NCI-H774 (cell line): ENCODE measurements at regions not wholly inside any gene's neighbourhood (a gene's known extent, or its start where the extent isn't known, plus 50 kb on each side); places are given as distances from the start of the nearest gene placed in this dataset.

ENCODE experiments used
- DNase-seq: peaks from one replicate; lab custom pipeline; 2025; lab: John Stamatoyannopoulos, UW

- no peak for DNase-seq
Measured at GRCh38 chr2:118274841-118275510, 186.7 kb downstream of the INSIG2 start.

- DNase-seq: no peak
Measured at GRCh38 chr2:118272391-118272790, 184.1 kb downstream of the INSIG2 start.

DNA sequence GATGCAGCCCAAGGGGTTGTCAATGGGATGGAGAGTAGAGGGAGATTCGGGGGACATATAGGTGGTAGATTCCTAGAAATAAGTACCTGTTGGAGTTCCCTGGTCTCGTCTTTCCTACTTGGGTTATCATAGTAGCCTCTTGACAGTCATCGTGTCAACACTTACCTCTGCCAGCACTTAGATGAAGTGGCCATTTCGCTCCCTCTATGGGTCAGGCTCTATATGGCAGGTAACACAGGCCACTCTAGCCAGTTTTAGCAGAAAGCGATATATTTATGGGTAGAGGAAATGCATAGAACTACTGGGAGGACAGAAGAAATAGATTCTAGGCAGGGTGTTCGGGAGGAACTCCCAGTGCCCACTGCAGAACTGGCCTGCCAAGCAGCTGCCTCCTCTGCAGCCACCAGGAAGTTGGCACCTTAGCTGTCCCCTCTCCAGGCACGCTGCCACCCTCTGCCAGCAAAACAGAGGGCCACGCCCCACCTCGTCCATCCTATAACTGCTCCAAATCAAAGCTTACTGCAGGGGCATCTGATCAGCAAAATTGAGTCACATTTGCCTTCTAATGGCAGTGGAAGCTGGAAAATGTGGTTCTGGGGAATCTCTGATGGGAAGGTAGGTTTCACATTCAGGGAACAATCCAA, 181.3 kb downstream of the INSIG2 start:
- peak; percentile 11 for DNase-seq

- DNase-seq: no peak
Measured at GRCh38 chr2:118268268-118268667, 180.0 kb downstream of the INSIG2 start.

DNA sequence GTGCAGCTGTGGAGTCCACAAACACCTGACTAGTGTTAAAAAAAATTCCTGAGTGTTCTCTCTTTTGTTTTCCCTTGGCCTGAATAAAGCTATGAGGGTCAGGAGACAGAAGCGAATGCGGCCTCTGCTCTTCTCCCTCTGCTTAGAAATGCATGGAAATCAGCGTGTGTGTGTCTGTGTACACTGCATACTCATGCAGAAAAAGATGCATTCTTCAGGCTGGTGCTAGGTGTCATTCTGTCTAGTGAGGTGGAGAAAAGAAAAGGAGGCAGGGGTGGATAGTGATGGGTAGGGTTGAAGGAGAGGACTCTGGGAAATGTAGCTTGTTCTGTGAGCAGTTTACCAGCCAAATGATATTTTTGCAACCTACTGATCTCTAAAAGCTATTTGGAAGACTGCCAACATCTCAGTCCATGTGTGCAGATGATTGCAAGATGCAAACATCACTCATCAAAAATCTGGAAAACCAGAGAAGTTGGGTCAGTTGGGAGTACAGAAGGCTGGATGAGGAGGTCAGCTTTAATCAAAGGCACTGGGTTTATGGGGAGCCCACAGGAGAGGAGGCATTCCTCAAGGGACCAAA, 177.7 kb downstream of the INSIG2 start:
- DNase-seq: no peak

- no peak for DNase-seq
Measured at GRCh38 chr2:118264232-118264990, 176.1 kb downstream of the INSIG2 start.

GRCh38 chr2:118257696-118258095, 169.4 kb downstream of the INSIG2 start:
- no peak for DNase-seq

GRCh38 chr2:118255771-118256372, 167.6 kb downstream of the INSIG2 start:
- DNase-seq: no peak

- no peak for DNase-seq
Measured at GRCh38 chr2:118255301-118255700, 167.0 kb downstream of the INSIG2 start.

GRCh38 chr2:118254116-118254515, 165.8 kb downstream of the INSIG2 start:
- DNase-seq: no peak

DNA sequence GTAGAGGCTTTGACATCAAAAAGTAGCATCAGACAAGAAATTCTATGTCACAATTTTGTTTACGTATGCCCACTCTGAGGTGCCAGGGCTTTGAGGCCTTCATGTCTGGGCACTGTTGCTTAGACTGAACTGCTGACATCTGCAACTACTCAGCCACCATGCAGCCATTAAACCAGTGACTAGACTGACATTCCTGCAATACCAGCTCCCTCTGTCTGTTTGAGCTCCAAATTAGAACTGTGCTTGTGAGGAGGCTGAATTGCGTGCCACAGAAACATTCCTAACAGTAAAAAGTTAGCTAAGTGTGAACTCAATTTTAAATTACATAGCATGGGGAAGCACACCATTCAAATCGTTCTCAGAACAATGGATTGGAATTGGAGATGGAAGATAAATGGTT, 163.2 kb downstream of the INSIG2 start:
- no peak for DNase-seq

- no peak for DNase-seq
Measured at GRCh38 chr2:118250463-118250862, 162.2 kb downstream of the INSIG2 start.

- DNase-seq: no peak
Measured at GRCh38 chr2:118250001-118250400, 161.7 kb downstream of the INSIG2 start.

- no peak for DNase-seq
Measured at GRCh38 chr2:118249531-118249930, 161.3 kb downstream of the INSIG2 start.

DNA sequence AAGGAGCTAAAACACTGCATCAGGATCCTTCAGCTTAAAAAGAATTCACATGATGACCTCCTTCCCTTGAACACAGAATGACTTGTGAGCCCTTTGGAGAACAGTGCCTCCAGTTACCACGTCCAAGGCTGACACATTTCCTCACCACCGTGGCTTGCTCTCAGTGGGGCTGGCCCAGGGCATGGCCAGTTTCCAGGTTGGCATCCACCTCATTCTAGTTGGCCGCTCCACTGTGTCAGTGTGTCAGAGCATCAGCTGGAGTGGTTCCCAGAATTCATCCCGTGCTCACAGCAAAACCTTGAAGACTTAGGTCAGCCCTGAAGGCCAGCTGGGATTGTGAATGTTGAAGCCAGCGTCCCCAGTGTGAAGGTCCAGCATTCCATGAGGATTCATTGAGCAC, 158.5 kb downstream of the INSIG2 start:
- no peak for DNase-seq

DNA sequence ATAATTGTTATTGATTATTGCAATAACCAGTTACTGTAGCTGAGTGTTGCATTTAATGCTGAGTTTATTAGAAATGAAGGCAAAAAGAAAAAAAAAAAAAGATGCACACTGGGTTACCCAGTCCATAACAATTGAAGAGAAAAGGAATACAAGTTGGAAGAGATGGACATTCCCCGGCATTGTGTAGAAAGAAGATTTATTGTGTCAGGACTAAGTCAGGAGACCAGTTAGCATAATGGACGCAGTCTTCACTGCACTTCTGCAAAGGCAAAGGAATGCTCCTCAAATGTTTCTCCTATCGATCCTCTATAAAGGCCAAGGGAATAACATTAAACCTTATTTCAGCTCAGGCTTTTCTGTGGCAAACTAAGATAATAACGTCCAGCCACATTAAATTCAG, 157.8 kb downstream of the INSIG2 start:
- no peak for DNase-seq

- no peak for DNase-seq
Measured at GRCh38 chr2:118244686-118245085, 156.4 kb downstream of the INSIG2 start.

DNA sequence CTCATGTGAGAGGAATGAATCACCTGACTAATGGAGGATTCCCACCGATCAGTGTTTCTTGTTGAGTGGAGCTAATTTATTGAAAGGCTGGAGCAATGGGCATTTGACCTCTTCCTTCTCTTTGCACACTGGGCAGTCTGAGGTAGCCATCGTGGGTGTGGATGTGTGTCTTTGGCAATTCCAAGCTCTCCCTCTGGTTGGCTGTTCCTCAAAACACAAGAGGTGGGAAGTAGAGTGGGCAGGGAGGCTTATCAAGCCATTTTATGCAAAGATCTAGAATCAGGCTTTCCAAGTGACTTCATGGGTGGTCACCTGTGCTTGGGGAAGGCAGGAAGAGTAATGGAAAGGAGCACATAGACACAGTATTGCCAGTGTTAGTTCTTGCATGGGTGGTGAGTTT, 154.8 kb downstream of the INSIG2 start:
- DNase-seq: no peak

GRCh38 chr2:118242216-118242615, 153.9 kb downstream of the INSIG2 start:
- no peak for DNase-seq

GRCh38 chr2:118241128-118241527, 152.9 kb downstream of the INSIG2 start:
- no peak for DNase-seq

DNA sequence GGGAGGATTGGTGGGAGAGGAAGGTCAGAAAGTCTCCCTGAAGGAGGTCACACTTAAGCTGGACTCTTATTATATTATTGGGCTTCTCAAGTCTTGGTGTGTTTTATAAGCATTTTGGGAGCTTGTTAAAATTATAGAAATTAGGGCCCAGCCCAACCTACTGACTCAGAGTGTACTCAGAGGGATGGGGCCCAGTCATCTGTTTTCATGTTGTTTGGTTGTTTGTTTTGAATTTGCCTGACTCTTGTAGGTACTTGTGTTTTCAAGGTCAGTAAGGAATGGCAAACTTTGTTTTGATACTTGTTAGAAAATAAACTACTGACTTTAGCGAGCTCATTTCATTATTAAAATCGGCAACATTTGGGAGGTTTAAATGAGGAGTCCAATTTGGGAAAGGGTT, 152.0 kb downstream of the INSIG2 start:
- no peak for DNase-seq

DNA sequence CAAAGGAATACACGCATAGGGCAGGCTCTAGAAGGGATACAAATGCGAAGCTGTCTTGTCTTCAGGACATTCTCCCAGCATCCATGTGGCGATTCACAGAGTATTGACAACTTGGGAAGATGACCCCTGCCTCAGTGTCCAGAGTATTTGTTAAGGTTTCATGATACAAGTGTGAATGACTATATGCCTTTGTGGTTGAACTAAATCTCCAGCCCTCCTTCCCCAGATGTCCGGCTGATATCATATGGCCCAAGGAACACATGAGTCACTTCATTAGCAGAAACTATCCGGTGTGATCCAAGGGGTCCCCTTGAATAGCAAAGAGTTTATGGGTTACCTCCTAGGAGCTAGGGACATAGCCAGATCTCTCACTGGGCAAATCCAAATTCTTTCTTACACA, 151.0 kb downstream of the INSIG2 start:
- no peak for DNase-seq
